ENCODE measurements at regions not wholly inside any gene's neighbourhood (a gene's known extent, or its start where the extent isn't known, plus 50 kb on each side); places are given as distances from the start of the nearest gene placed in this dataset.

- Histone ChIP-seq H3K27ac (ENCODE audit: insufficient read depth, low read length) (no peak overlapping the region), H3K18ac (ENCODE audit: low read depth, low read length) (no peak overlapping the region), H3K4me1 (ENCODE audit: control insufficient read depth, insufficient read depth, low read length) (no peaks in the 10 kb centered on the region), H3K9me1 (ENCODE audit: insufficient read depth, low read length) (no peaks in the 10 kb centered on the region), H2BK120ac (ENCODE audit: low read depth, low read length) (no peak overlapping the region), H3K4me3 (ENCODE audit: insufficient read depth, low read depth, low read length) (no peak overlapping the region), H3K36me3 (ENCODE audit: control insufficient read depth, insufficient read depth, low read length) (no peaks in the 10 kb centered on the region), H3K56ac (ENCODE audit: extremely low read depth, insufficient read depth, low read length) (no peak overlapping the region), H3K14ac (replicated peaks; ENCODE audit: low read depth, low read length) (no peak overlapping the region), H3K9ac (ENCODE audit: low read depth, low read length) (no peak overlapping the region), H4K91ac (ENCODE audit: insufficient read depth, low read depth, low read length) (no peak overlapping the region), H2AFZ (replicated peaks; ENCODE audit: low read length, poor library complexity) (no peak overlapping the region), H3K4me2 (ENCODE audit: low read depth, low read length) (no peak overlapping the region), H2AK9ac (replicated peaks; ENCODE audit: low read depth, low read length, poor library complexity) (no peak overlapping the region), H2AK5ac (ENCODE audit: low read depth, low read length) (no peak overlapping the region), H3K79me1 (ENCODE audit: low read depth in 1 of 2, low read length in 2 of 2) (no peaks in the 10 kb centered on the region), H3K23ac (ENCODE audit: low read depth, low read length) (no peak overlapping the region), H2BK15ac (ENCODE audit: low read depth, low read length) (no peak overlapping the region), H3K9me3 (ENCODE audit: control insufficient read depth, insufficient read depth, low read length) (no peaks in the 10 kb centered on the region), H4K5ac (ENCODE audit: low read depth, low read length) (no peak overlapping the region), H3K4ac (ENCODE audit: low read depth, low read length) (no peak overlapping the region), H4K8ac (ENCODE audit: low read depth in 2 of 2, low read length in 2 of 2) (no peak overlapping the region), H2BK5ac (ENCODE audit: low read depth, low read length, poor library complexity, severe bottlenecking) (no peak overlapping the region), H4K20me1 (ENCODE audit: insufficient read depth, low read length) (no peaks in the 10 kb centered on the region), H3K27me3 (ENCODE audit: control insufficient read depth, insufficient read depth, low read length) (no peaks in the 10 kb centered on the region), H2BK20ac (ENCODE audit: low read depth, low read length) (no peak overlapping the region)
- no peak for ATAC-seq (ENCODE audit: low read depth)
- DNase-seq = no peak
- in situ Hi-C loops (cut with MboI; ENCODE audit: low sequenced_read_pairs) (no loop called here), dilution Hi-C loops (cut with HindIII; ENCODE audit: low sequenced_read_pairs, unreplicated experiment) (no loop called here), intact Hi-C loops (cut with micrococcal nuclease) (no loop called here)
- no TSS peak for BruUV-seq (replicated peaks)
- POLR2A ChIA-PET (ENCODE audit: unreplicated experiment) = no interaction called here
- 80% methylated on average over 1 of the region's 5 CpGs; no CpG with 5 or more reads in 1 of the 2 experiments for WGBS, 2 experiments (ENCODE audit: extremely low coverage in 2 of 2, insufficient read length in 1 of 2)
- no peak for TF ChIP-seq FOS (IDR thresholded peaks at IDR 0.05; ENCODE audit: low read depth, low read length)
- TF ChIP-seq MAFK (IDR thresholded peaks at IDR 0.05; ENCODE audit: low read depth, low read length) = no peak
- TF ChIP-seq NFE2L2 (IDR thresholded peaks at IDR 0.05; ENCODE audit: low read depth, low read length) = no peak
- TF ChIP-seq CEBPB (IDR thresholded peaks at IDR 0.05; ENCODE audit: low read depth, low read length) = no peak
- TF ChIP-seq, protein P1, sequence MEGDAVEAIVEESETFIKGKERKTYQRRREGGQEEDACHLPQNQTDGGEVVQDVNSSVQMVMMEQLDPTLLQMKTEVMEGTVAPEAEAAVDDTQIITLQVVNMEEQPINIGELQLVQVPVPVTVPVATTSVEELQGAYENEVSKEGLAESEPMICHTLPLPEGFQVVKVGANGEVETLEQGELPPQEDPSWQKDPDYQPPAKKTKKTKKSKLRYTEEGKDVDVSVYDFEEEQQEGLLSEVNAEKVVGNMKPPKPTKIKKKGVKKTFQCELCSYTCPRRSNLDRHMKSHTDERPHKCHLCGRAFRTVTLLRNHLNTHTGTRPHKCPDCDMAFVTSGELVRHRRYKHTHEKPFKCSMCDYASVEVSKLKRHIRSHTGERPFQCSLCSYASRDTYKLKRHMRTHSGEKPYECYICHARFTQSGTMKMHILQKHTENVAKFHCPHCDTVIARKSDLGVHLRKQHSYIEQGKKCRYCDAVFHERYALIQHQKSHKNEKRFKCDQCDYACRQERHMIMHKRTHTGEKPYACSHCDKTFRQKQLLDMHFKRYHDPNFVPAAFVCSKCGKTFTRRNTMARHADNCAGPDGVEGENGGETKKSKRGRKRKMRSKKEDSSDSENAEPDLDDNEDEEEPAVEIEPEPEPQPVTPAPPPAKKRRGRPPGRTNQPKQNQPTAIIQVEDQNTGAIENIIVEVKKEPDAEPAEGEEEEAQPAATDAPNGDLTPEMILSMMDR (conservative IDR thresholded peaks at IDR 0.05; ENCODE audit: low read depth, low read length) = no peak
- TF ChIP-seq MXI1 (IDR thresholded peaks at IDR 0.05; ENCODE audit: borderline replicate concordance, low read depth, low read length) = no peak
- TF ChIP-seq, protein P2, sequence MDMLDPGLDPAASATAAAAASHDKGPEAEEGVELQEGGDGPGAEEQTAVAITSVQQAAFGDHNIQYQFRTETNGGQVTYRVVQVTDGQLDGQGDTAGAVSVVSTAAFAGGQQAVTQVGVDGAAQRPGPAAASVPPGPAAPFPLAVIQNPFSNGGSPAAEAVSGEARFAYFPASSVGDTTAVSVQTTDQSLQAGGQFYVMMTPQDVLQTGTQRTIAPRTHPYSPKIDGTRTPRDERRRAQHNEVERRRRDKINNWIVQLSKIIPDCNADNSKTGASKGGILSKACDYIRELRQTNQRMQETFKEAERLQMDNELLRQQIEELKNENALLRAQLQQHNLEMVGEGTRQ (IDR thresholded peaks at IDR 0.05; ENCODE audit: low read depth, low read length) = no peak
- TF ChIP-seq, protein P3, sequence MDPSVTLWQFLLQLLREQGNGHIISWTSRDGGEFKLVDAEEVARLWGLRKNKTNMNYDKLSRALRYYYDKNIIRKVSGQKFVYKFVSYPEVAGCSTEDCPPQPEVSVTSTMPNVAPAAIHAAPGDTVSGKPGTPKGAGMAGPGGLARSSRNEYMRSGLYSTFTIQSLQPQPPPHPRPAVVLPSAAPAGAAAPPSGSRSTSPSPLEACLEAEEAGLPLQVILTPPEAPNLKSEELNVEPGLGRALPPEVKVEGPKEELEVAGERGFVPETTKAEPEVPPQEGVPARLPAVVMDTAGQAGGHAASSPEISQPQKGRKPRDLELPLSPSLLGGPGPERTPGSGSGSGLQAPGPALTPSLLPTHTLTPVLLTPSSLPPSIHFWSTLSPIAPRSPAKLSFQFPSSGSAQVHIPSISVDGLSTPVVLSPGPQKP (IDR thresholded peaks at IDR 0.05; ENCODE audit: borderline replicate concordance, low read depth, low read length) = no peak
- no peak for TF ChIP-seq BHLHE40 (IDR thresholded peaks at IDR 0.05; ENCODE audit: low read depth, low read length)
- no peak for TF ChIP-seq RCOR1 (IDR thresholded peaks at IDR 0.05; ENCODE audit: insufficient replicate concordance, low read length)
- no peak for TF ChIP-seq CHD1 (IDR thresholded peaks at IDR 0.05; ENCODE audit: low read depth, low read length)
- no peak for TF ChIP-seq SMC3 (IDR thresholded peaks at IDR 0.05; ENCODE audit: low read depth, low read length)
- TF ChIP-seq MAZ (IDR thresholded peaks at IDR 0.05; ENCODE audit: borderline replicate concordance, low read depth, low read length) = no peak
- no peak for TF ChIP-seq POLR2A (IDR thresholded peaks at IDR 0.05; ENCODE audit: low read depth, low read length)
- TF ChIP-seq RAD21 (IDR thresholded peaks at IDR 0.05; ENCODE audit: low read length) = no peak
- no peak for TF ChIP-seq RFX5 (IDR thresholded peaks at IDR 0.05; ENCODE audit: low read depth, low read length)
- CTCF ChIA-PET = no interaction called here
These were observed 138.7 kb downstream of the LRIG3 start for GRCh38 chr12:58781609-58782008.
